Left lung (tissue), 4 donors: ENCODE measurements at regions not wholly inside any gene's neighbourhood (a gene's known extent, or its start where the extent isn't known, plus 50 kb on each side); places are given as distances from the start of the nearest gene placed in this dataset.
A peak's percentile ranks its signal among the peaks of the same experiment; 100 is the strongest.
"Not testable (repeated sequence)": the region's sequence is repeated elsewhere in the genome, so short reads cannot be mapped to it uniquely, and the experiment has no call there.

Experiments used
- ATAC-seq: fragments of 200-7000 bp; cut with Tn5 transposase; one replicate; pipeline ENCODE4 v1.9.1; 2020; ENCODE audit warnings: moderate library complexity
- DNase-seq, 4 donors: peaks; one replicate each; pipeline ENCODE4 v3.0.0-alpha.2; 2013 to 2020
- H3K27ac ChIP-seq, 2 donors: fragments of 200-600 bp; sonication (generic) in 1 of 2; one replicate each; pipeline versions ENCODE4 v1.5.0 to v1.8.0; 2020 to 2021
- H3K27me3 ChIP-seq, 2 donors: fragments of 200-600 bp; sonication (generic) in 1 of 2; one replicate each; pipeline versions ENCODE4 v1.5.0 to v1.8.0; 2020 to 2021
- H3K36me3 ChIP-seq, 2 donors: fragments of 200-600 bp; sonication (generic) in 1 of 2; one replicate each; pipeline versions ENCODE4 v1.5.0 to v1.8.0; 2020 to 2021
- H3K4me1 ChIP-seq, 2 donors: fragments of 200-600 bp; one replicate each; pipeline ENCODE4 v1.8.0; 2021
- H3K4me3 ChIP-seq, 2 donors: fragments of 200-600 bp; sonication (generic) in 1 of 2; one replicate each; pipeline versions ENCODE4 v1.5.0 to v1.8.0; 2020 to 2021; ENCODE audit warnings: mild to moderate bottlenecking in 1 of 2
- H3K9me3 ChIP-seq, 2 donors: fragments of 200-600 bp; sonication (generic) in 1 of 2; one replicate each; pipeline versions ENCODE4 v1.5.0 to v1.8.0; 2020 to 2021
- CTCF ChIP-seq, 2 donors: fragments of 200-600 bp; sonication (generic) in 1 of 2; IDR thresholded peaks; one replicate each; pipeline versions ENCODE4 v1.5.0 to v1.8.0; 2021; ENCODE audit warnings: antibody characterized with exemption in 2 of 2
- intact Hi-C, 2 donors: fragments of 100-400 bp; cut with DNase I; formaldehyde crosslinking; loops; one replicate each; pipeline versions ENCODE4 v1.11.2 to v1.14.2; 2022
- donor health status: DM: no; HTN: yes; CAD: no.
- donor health status: DM: no; HTN: no; CAD: no.

- no peaks in the 10 kb centered on the region for H3K4me1 ChIP-seq
- TF ChIP-seq CTCF (IDR thresholded peaks at IDR 0.05): no peak
- H3K27ac ChIP-seq: no peak overlapping the region
- intact Hi-C loops: no loop called here
- no peaks in the 10 kb centered on the region for H3K27me3 ChIP-seq
- no peak overlapping the region for H3K4me3 ChIP-seq
- H3K36me3 ChIP-seq: no peaks in the 10 kb centered on the region
- ATAC-seq (no peak), DNase-seq (no peak)
- peaks cover 0 to 7% of the 10 kb centered on the region in 2 donors for H3K9me3 ChIP-seq
Measured at GRCh38 chr3:110984456-110985250, 87.0 kb upstream of the NECTIN3 start.

DNA sequence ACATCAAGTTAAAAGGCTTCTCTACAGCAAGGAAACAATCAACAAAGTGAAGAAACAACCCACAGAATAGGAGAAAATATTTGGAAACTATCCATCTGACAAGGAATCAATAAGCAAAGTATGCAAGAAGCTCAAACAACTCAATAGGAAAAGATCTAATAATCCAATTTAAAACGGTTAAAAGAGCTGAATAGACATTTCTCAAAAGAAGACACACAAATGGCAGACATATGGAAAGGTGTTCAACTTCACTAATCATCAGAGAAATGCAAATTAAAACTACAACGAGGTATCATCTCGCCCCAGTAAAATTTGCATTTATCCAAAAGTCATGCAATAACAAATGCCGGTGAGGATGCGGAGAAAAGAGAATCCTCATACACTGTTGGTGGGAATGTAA, 82.2 kb upstream of the NECTIN3 start:
- Histone ChIP-seq H3K27me3 (no peaks in the 10 kb centered on the region), H3K4me3 (no peak overlapping the region), H3K27ac (no peak overlapping the region), H3K36me3 (no peaks in the 10 kb centered on the region), H3K9me3 (no peaks in the 10 kb centered on the region), H3K4me1 (no peaks in the 10 kb centered on the region)
- intact Hi-C loops: no loop called here
- no peak for ATAC-seq
- no peak for TF ChIP-seq CTCF (IDR thresholded peaks at IDR 0.05)
- DNase-seq: no peak

- DNase-seq (no peak), ATAC-seq (no peak)
- H3K27ac ChIP-seq: no peak overlapping the region
- no peak overlapping the region for H3K4me3 ChIP-seq
- no peak for TF ChIP-seq CTCF (IDR thresholded peaks at IDR 0.05)
- no peaks in the 10 kb centered on the region for H3K36me3 ChIP-seq
- intact Hi-C loops: no loop called here
- H3K27me3 ChIP-seq: no peaks in the 10 kb centered on the region
- no peaks in the 10 kb centered on the region for H3K9me3 ChIP-seq
- H3K4me1 ChIP-seq: no peaks in the 10 kb centered on the region
Measured at GRCh38 chr3:110995461-110996231, 76.0 kb upstream of the NECTIN3 start.

- H3K4me3 ChIP-seq, H3K4me1 ChIP-seq, H3K27me3 ChIP-seq, DNase-seq, ATAC-seq, H3K9me3 ChIP-seq, H3K36me3 ChIP-seq, H3K27ac ChIP-seq, intact Hi-C loops: not testable (repeated sequence)
Measured at GRCh38 chr3:110998766-110999165, 72.8 kb upstream of the NECTIN3 start.

DNA sequence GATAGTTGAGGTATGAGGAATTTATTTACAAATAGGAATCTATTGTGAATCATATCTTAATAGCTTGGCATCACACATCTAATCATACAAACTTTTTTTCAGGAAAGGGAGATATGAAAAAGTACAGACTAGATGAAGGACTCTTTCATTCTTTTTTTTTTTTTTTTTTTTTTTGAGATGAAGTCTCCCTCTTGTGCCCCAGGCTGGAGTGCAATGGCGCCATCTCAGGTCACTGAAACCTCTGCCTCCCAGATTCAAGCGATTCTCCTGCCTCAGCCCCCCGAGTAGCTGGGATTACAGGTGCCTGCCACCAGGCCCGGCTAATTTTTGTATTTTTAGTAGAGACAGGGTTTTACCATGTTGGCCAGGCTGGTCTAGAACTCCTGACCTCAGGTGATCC, 65.1 kb upstream of the NECTIN3 start:
- H3K27ac ChIP-seq, intact Hi-C loops, H3K9me3 ChIP-seq, H3K27me3 ChIP-seq, ATAC-seq, DNase-seq, H3K4me3 ChIP-seq, H3K4me1 ChIP-seq, H3K36me3 ChIP-seq: not testable (repeated sequence)

GRCh38 chr3:111012388-111013248, 59.0 kb upstream of the NECTIN3 start:
- no peak overlapping the region for H3K27ac ChIP-seq
- H3K4me1 ChIP-seq: no peaks in the 10 kb centered on the region
- DNase-seq: no peak
- no peaks in the 10 kb centered on the region for H3K27me3 ChIP-seq
- no peak for TF ChIP-seq CTCF (IDR thresholded peaks at IDR 0.05)
- H3K36me3 ChIP-seq: no peaks in the 10 kb centered on the region
- intact Hi-C loops: no loop called here
- no peaks in the 10 kb centered on the region for H3K9me3 ChIP-seq
- ATAC-seq: peak; percentile 38
- no peak overlapping the region for H3K4me3 ChIP-seq
